SK-N-SH (cell line): ENCODE measurements at regions not wholly inside any gene's neighbourhood (a gene's known extent, or its start where the extent isn't known, plus 50 kb on each side); places are given as distances from the start of the nearest gene placed in this dataset.

Source experiments
- CHD2 ChIP-seq: fragments of 150-350 bp; IDR thresholded peaks from 2 replicates; pipeline ENCODE4 v1.6.1; 2018; ENCODE audit warnings: low read length; ENCODE audit not compliant: partially characterized antibody
- CTCF ChIP-seq: fragments of 200-600 bp; sonication (generic); IDR thresholded peaks from 2 replicates; pipeline ENCODE4 v1.6.1; 2017; ENCODE audit warnings: antibody characterized with exemption, mild to moderate bottlenecking, moderate library complexity
- EP300 ChIP-seq, 2 experiments: IDR thresholded peaks; 2 replicates each; pipeline versions ENCODE4 v1.4.0 to v1.6.1; 2012; ENCODE audit warnings: borderline replicate concordance in 1 of 2, low read depth in 1 of 2, low read length in 1 of 2
- EZH2phosphoT487 ChIP-seq: fragments of 200-600 bp; sonication (generic); IDR thresholded peaks from 2 replicates; pipeline ENCODE4 v1.6.1; 2017; ENCODE audit warnings: low read depth, mixed run types, mild to moderate bottlenecking, antibody characterized with exemption, moderate library complexity, borderline replicate concordance
- MXI1 ChIP-seq: IDR thresholded peaks from 2 replicates; pipeline ENCODE4 v1.6.1; 2012; ENCODE audit warnings: mild to moderate bottlenecking, low read depth, low read length, improper control_type of control experiment
- PBX3 ChIP-seq: IDR thresholded peaks from 2 replicates; pipeline ENCODE4; 2012
- POLR2AphosphoS5 ChIP-seq: IDR thresholded peaks from 2 replicates; pipeline ENCODE4 v1.6.1; 2012; ENCODE audit warnings: low read depth, low read length
- RAD21 ChIP-seq: IDR thresholded peaks from 2 replicates; pipeline ENCODE4 v1.6.1; 2012; ENCODE audit warnings: mild to moderate bottlenecking, low read length
- SIN3A ChIP-seq: IDR thresholded peaks from 2 replicates; pipeline ENCODE4 v1.6.1; 2012; ENCODE audit warnings: low read depth, mild to moderate bottlenecking, low read length, moderate library complexity, borderline replicate concordance
- TAF1 ChIP-seq: IDR thresholded peaks from 2 replicates; pipeline ENCODE4 v1.6.1; 2012; ENCODE audit warnings: low read depth, mild to moderate bottlenecking, low read length, moderate library complexity, borderline replicate concordance
- USF2 ChIP-seq: fragments of 150-350 bp; IDR thresholded peaks from 2 replicates; pipeline ENCODE4 v1.6.1; 2017; ENCODE audit warnings: antibody characterized with exemption, low read length, low read depth, borderline replicate concordance
- YY1 ChIP-seq: IDR thresholded peaks from 2 replicates; pipeline ENCODE4 v1.4.0; 2012; ENCODE audit warnings: low read depth, mild to moderate bottlenecking
- TF ChIP-seq, protein P1 (sequence below): IDR thresholded peaks from 2 replicates; pipeline ENCODE4 v1.6.1; 2012; ENCODE audit warnings: mild to moderate bottlenecking, low read depth, low read length, moderate library complexity
- TF ChIP-seq, protein P2 (sequence below): IDR thresholded peaks from 2 replicates; pipeline ENCODE4 v1.4.0; 2012; ENCODE audit warnings: low read depth

DNA sequence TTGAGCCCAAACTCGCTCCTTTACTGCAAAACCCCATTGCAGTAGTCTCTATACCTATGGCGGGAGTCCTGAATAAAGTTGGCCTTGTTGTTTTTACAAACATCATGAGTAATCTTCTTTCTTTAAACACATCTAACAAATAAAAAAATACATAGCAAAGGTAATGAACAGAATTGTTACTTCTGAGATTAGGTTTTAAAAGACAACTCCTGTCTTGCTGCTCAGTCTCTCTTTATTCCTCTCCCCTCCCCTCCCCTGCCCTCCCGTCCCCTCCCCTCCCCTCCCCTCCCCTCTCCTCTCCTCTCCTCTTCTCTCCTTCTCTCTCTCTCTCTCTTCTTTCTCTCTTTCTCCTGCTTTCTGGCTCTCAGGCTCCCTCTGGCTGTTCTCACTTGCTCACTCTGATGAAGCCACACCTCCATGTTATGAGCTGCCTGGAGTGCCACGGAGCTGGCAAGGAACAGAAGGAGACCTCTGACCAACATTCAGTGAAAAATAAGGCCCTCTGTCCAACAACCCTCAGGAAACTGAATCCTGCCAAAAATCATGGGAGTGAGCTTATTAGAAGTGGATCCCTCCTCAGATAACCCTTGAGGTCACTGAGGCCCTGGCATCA, 300.7 kb upstream of the MIR17HG start:
- TF ChIP-seq, protein P1, sequence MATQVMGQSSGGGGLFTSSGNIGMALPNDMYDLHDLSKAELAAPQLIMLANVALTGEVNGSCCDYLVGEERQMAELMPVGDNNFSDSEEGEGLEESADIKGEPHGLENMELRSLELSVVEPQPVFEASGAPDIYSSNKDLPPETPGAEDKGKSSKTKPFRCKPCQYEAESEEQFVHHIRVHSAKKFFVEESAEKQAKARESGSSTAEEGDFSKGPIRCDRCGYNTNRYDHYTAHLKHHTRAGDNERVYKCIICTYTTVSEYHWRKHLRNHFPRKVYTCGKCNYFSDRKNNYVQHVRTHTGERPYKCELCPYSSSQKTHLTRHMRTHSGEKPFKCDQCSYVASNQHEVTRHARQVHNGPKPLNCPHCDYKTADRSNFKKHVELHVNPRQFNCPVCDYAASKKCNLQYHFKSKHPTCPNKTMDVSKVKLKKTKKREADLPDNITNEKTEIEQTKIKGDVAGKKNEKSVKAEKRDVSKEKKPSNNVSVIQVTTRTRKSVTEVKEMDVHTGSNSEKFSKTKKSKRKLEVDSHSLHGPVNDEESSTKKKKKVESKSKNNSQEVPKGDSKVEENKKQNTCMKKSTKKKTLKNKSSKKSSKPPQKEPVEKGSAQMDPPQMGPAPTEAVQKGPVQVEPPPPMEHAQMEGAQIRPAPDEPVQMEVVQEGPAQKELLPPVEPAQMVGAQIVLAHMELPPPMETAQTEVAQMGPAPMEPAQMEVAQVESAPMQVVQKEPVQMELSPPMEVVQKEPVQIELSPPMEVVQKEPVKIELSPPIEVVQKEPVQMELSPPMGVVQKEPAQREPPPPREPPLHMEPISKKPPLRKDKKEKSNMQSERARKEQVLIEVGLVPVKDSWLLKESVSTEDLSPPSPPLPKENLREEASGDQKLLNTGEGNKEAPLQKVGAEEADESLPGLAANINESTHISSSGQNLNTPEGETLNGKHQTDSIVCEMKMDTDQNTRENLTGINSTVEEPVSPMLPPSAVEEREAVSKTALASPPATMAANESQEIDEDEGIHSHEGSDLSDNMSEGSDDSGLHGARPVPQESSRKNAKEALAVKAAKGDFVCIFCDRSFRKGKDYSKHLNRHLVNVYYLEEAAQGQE: no peak
- TF ChIP-seq POLR2AphosphoS5: no peak
- TF ChIP-seq CTCF: no peak
- no peak for TF ChIP-seq TAF1
- TF ChIP-seq EZH2phosphoT487: no peak
- no peak for TF ChIP-seq USF2
- TF ChIP-seq, protein P2, sequence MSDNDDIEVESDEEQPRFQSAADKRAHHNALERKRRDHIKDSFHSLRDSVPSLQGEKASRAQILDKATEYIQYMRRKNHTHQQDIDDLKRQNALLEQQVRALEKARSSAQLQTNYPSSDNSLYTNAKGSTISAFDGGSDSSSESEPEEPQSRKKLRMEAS: no peak
- TF ChIP-seq RAD21: no peak
- no peak for TF ChIP-seq YY1
- no peak for TF ChIP-seq CHD2
- TF ChIP-seq EP300 (IDR thresholded peaks at IDR 0.05; ENCODE audit: borderline replicate concordance in 1 of 2, low read depth in 1 of 2, low read length in 1 of 2): no peak
- TF ChIP-seq PBX3: no peak
- no peak for TF ChIP-seq SIN3A
- TF ChIP-seq MXI1: no peak
